Lower leg skin (tissue), 3 donors: ENCODE measurements at regions not wholly inside any gene's neighbourhood (a gene's known extent, or its start where the extent isn't known, plus 50 kb on each side); places are given as distances from the start of the nearest gene placed in this dataset.

ENCODE experiments used
- POLR2A ChIP-seq, 2 donors: fragments of 450-650 bp; IDR thresholded peaks; one replicate each; pipeline ENCODE4 v1.6.1; 2016 to 2017; ENCODE audit warnings: antibody characterized with exemption in 2 of 2, mild to moderate bottlenecking in 1 of 2, moderate library complexity in 1 of 2
- TF ChIP-seq, protein P1 (sequence below), 3 donors: fragments of 450-650 bp; IDR thresholded peaks; one replicate each; pipeline ENCODE4 v1.5.1; 2016; ENCODE audit warnings: antibody characterized with exemption in 3 of 3, mild to moderate bottlenecking in 3 of 3, moderate library complexity in 2 of 3

DNA sequence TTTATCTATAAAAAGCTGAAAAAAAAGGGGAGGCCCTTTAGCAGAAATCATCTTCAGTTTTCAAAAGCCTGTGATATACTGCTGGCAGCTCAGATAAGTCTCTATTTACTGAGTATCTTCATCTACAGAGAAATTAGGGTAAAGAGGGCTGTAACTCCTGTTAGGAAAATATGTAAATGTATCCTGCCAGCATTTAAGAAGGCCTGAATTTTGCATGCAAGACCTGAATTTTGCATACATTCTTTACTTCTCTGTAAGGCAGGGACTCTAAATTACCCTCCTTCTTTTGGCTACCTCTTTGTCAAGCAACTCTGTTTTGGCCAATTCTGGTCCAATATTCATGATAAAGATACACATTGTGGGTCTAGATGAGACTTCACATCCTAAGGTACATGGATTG, 150.6 kb upstream of the SPACA1 start:
- TF ChIP-seq, protein P1, sequence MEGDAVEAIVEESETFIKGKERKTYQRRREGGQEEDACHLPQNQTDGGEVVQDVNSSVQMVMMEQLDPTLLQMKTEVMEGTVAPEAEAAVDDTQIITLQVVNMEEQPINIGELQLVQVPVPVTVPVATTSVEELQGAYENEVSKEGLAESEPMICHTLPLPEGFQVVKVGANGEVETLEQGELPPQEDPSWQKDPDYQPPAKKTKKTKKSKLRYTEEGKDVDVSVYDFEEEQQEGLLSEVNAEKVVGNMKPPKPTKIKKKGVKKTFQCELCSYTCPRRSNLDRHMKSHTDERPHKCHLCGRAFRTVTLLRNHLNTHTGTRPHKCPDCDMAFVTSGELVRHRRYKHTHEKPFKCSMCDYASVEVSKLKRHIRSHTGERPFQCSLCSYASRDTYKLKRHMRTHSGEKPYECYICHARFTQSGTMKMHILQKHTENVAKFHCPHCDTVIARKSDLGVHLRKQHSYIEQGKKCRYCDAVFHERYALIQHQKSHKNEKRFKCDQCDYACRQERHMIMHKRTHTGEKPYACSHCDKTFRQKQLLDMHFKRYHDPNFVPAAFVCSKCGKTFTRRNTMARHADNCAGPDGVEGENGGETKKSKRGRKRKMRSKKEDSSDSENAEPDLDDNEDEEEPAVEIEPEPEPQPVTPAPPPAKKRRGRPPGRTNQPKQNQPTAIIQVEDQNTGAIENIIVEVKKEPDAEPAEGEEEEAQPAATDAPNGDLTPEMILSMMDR (IDR thresholded peaks at IDR 0.05) = no peak
- no peak for TF ChIP-seq POLR2A (IDR thresholded peaks at IDR 0.05)
